ENCODE measurements at regions not wholly inside any gene's neighbourhood (a gene's known extent, or its start where the extent isn't known, plus 50 kb on each side); places are given as distances from the start of the nearest gene placed in this dataset.

DNA sequence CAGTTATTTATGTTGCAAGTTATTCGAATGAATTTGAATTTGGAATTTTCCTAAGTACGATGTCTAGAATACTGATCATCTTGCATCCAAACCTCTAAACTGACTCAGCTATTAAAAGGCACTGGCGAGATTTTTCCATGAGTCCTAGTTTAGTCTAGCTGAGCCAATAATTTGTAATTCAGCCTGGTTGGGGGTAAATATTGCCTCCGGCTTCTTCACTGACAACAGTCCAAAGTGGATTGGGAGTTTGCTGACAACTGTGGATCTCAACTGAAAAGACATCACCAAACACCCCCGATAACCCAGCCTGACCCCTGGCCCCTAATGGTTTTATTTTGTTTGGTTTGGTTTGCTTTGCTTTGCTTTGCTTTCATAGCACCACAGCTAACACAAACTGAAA, 189.8 kb upstream of the DAPK1 start:
- DNase-seq = no peak

DNA sequence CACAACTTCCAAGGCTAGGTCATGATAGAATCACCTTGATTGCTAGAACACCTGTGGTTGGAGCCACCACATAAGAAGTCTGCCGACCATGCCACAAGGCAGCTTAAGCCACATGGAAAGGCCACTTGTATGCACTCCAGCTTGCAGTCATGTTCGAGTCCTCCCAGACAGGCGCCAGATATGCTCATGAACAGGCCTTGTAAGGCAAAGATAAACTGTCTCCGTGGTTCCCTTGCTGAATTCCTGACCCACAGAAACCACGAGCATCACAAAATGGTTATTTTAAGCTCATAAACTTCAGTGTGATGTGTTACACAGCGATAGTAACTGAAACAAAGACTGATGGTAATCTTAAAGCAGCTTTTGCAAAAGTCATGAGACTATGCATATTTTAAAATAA, 188.4 kb upstream of the DAPK1 start:
- H3K36me3 ChIP-seq = no peaks in the 10 kb centered on the region
- DNase-seq = no peak
- no peaks in the 10 kb centered on the region for H3K4me1 ChIP-seq
- peaks cover 0 to 3% (median 0%) of the 10 kb centered on the region in 8 donors for H3K9me3 ChIP-seq
- no peak overlapping the region for H3K4me3 ChIP-seq
- no peak for TF ChIP-seq POLR2A (IDR thresholded peaks at IDR 0.05)
- no peak overlapping the region for H3K27ac ChIP-seq
- intact Hi-C loops (cut with DNase I; ENCODE audit: low total_unique reads) = no loop called here
- WGBS, 5 donors = 39 to 54% (median 44%) methylated on average over 6 of the region's 6 CpGs
- H3K27me3 ChIP-seq (replicated peaks in 1 of 7) = no peaks in the 10 kb centered on the region

More for the DNA sequence above, 189.8 kb upstream of the DAPK1 start:
- no peaks in the 10 kb centered on the region for H3K36me3 ChIP-seq
- peaks cover 0 to under 1% (median 0%) of the 10 kb centered on the region in 8 donors for H3K9me3 ChIP-seq
- TF ChIP-seq, protein P1, sequence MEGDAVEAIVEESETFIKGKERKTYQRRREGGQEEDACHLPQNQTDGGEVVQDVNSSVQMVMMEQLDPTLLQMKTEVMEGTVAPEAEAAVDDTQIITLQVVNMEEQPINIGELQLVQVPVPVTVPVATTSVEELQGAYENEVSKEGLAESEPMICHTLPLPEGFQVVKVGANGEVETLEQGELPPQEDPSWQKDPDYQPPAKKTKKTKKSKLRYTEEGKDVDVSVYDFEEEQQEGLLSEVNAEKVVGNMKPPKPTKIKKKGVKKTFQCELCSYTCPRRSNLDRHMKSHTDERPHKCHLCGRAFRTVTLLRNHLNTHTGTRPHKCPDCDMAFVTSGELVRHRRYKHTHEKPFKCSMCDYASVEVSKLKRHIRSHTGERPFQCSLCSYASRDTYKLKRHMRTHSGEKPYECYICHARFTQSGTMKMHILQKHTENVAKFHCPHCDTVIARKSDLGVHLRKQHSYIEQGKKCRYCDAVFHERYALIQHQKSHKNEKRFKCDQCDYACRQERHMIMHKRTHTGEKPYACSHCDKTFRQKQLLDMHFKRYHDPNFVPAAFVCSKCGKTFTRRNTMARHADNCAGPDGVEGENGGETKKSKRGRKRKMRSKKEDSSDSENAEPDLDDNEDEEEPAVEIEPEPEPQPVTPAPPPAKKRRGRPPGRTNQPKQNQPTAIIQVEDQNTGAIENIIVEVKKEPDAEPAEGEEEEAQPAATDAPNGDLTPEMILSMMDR (IDR thresholded peaks at IDR 0.05 in 8 of 11, conservative IDR thresholded peaks at IDR 0.05 in 3 of 11) = no peak
- TF ChIP-seq POLR2A (IDR thresholded peaks at IDR 0.05) = no peak
- TF ChIP-seq POLR2AphosphoS5 (IDR thresholded peaks at IDR 0.05) = no peak
- H3K4me1 ChIP-seq = no peaks in the 10 kb centered on the region
- H3K27me3 ChIP-seq (replicated peaks in 1 of 7) = no peaks in the 10 kb centered on the region
- H3K27ac ChIP-seq = no peak overlapping the region
- 80 to 94% (median 87%) methylated on average over 5 of the region's 5 CpGs for WGBS, 5 donors
- no peak overlapping the region for H3K4me3 ChIP-seq
- intact Hi-C loops (cut with DNase I; ENCODE audit: low total_unique reads) = no loop called here

DNA sequence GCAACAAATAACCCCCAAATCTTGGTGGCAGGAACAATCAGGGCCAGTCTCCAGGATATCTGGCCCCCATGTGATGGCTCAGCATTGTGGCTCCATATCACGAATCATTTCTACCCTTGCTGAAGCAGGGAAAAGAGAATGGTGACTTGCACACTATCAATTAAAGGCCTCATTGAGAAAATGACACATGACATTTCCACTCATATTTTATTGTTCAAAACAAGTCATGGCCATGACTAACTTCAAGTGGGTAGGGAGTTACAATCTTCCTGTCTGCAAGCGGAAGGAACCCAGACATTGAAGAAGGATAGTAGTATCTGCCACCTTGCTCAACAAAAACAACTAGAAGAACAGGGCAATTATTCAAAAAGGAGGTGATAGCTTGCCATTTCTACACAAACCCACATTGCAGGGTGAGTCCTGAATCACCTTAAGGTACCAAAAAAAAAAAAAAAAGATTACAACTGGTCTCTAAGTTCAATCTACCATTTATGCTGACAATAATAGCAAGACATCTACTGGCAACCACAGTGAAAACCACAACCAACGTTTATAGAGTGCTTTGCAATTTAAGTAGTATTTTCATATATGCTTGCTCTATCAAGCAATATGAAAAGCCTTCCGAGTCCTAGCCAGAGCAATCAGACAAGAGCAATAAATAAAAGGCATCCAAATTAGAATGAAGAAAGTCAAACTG, 186.7 kb upstream of the DAPK1 start:
- TF ChIP-seq, protein P1 (IDR thresholded peaks at IDR 0.05 in 8 of 11, conservative IDR thresholded peaks at IDR 0.05 in 3 of 11) = no peak
- no peak for TF ChIP-seq POLR2AphosphoS5 (IDR thresholded peaks at IDR 0.05)
- no peak for TF ChIP-seq POLR2A (IDR thresholded peaks at IDR 0.05)
- peaks cover 0 to 9% (median 4%) of the 10 kb centered on the region in 8 donors for H3K9me3 ChIP-seq
- intact Hi-C loops (cut with DNase I; ENCODE audit: low total_unique reads) = no loop called here
- WGBS, 5 donors = 64 to 80% (median 72%) methylated on average over 4 of the region's 4 CpGs
- H3K36me3 ChIP-seq = no peaks in the 10 kb centered on the region
- H3K4me1 ChIP-seq = no peaks in the 10 kb centered on the region
- H3K27me3 ChIP-seq (replicated peaks in 1 of 7) = no peaks in the 10 kb centered on the region
- no peak for DNase-seq
- no peak overlapping the region for H3K4me3 ChIP-seq
- no peak overlapping the region for H3K27ac ChIP-seq

DNA sequence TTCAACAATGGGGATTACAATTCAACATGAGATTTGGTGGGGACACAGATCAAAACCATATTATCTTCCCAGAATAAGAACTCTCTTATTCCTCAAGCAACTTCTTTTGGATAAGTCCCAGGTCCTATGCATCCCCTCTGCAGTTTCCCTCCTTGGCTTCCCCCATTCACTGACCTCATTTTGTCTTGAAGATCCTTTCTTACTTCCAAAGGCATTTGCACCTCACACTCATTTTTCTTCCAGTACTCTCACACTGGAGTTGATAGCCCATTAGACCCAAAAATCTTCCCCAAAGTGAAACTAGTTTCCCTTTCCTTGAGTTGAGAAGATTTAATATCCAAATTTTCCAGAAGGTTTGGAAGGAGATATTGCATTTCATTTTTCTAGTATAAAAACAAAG, 178.0 kb upstream of the DAPK1 start:
- intact Hi-C loops (cut with DNase I; ENCODE audit: low total_unique reads) = loop anchor here (5.0 kb wide), 2 partner anchors 832 to 887 kb away; no protein-coding TSS in a partner anchor
- no peak overlapping the region for H3K27ac ChIP-seq
- H3K9me3 ChIP-seq = peaks cover 0 to 8% (median 5%) of the 10 kb centered on the region in 8 donors
- TF ChIP-seq POLR2AphosphoS5 (IDR thresholded peaks at IDR 0.05) (no peak), POLR2A (IDR thresholded peaks at IDR 0.05) (no peak)
- TF ChIP-seq, protein P1 (IDR thresholded peaks at IDR 0.05 in 8 of 11, conservative IDR thresholded peaks at IDR 0.05 in 3 of 11) = no peak
- no peaks in the 10 kb centered on the region for H3K36me3 ChIP-seq
- no peaks in the 10 kb centered on the region for H3K4me1 ChIP-seq
- no peak for DNase-seq
- H3K27me3 ChIP-seq (replicated peaks in 1 of 7) = no peaks in the 10 kb centered on the region
- no peak overlapping the region for H3K4me3 ChIP-seq
